ENCODE measurements at regions not wholly inside any gene's neighbourhood (a gene's known extent, or its start where the extent isn't known, plus 50 kb on each side); places are given as distances from the start of the nearest gene placed in this dataset.
A peak's percentile ranks its signal among the peaks of the same experiment; 100 is the strongest.

DNA sequence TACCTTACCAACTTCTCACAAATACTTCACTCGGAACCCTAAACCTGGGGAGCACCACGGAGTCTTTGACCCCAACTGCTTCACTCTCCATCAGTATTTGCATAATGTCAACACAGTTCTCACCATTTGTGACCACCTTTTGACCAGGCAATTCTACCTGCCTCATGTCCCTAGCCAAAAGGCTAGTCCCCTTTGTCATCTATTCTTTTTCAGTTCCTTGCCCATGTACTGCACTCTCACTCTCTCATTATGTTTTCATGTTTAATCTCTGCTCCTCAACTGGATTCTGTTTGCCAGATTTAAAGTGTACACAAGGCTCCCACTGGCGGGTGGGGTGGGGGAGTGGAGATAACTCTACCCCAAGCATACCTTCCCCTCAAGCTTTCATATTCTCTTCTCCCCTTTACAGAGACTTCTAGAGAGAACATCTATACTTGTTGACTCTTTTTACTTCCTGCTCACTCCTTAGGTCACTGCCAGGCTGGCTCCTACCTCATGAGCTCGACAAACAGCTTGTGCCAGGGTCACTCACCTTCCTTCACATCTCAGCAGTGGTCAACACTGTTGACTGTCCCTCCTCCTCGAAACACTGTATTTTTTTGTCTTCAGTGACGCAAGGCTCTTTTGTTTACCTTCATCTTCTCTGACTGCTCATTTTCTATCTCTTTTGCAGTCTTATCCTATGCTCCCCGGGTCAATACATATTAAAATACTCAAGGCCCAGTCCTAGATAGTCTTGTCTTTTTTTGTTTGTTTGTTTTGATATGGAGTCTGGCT is 88.7 kb upstream of the MAP4K3 start (continued):
- TF ChIP-seq ZNF605 (CRISPR knock-in tag; IDR thresholded peaks at IDR 0.05) (no peak), ZNF235 (CRISPR knock-in tag; IDR thresholded peaks at IDR 0.05; ENCODE audit: borderline replicate concordance) (no peak), TRIM24 (CRISPR knock-in tag; IDR thresholded peaks at IDR 0.05) (0 out of 2 replicates have a peak, but pooled peaks have one; percentile 17), ZNF230 (CRISPR knock-in tag; IDR thresholded peaks at IDR 0.05) (no peak), NR2F1 (CRISPR knock-in tag; IDR thresholded peaks at IDR 0.05) (peak in 1 of 2 experiments; percentile 34; a peak in 1 of 4 replicates), PCBP1 (IDR thresholded peaks at IDR 0.05; ENCODE audit: borderline replicate concordance, low read depth, low read length) (no peak), ZSCAN9 (CRISPR knock-in tag; IDR thresholded peaks at IDR 0.05; ENCODE audit: borderline replicate concordance) (peak; percentile 55; the same call in 1 of the 2 replicates), CREB1 (IDR thresholded peaks at IDR 0.05) (no peak), CREB1 (CRISPR knock-in tag; IDR thresholded peaks at IDR 0.05) (peak; percentile 77), SETDB1 (CRISPR knock-in tag; IDR thresholded peaks at IDR 0.05; ENCODE audit: borderline replicate concordance) (no peak), MLXIP (CRISPR knock-in tag; IDR thresholded peaks at IDR 0.05; ENCODE audit: borderline replicate concordance) (no peak), ZNF629 (CRISPR knock-in tag; conservative IDR thresholded peaks at IDR 0.05) (no peak), ZSCAN20 (CRISPR knock-in tag; IDR thresholded peaks at IDR 0.05; ENCODE audit: borderline replicate concordance) (no peak), KDM1A (CRISPR knock-in tag; IDR thresholded peaks at IDR 0.05) (peak; percentile 34; the same call in 1 of the 2 replicates), RFXANK (CRISPR knock-in tag; IDR thresholded peaks at IDR 0.05) (no peak), ZNF350 (CRISPR knock-in tag; IDR thresholded peaks at IDR 0.05; ENCODE audit: borderline replicate concordance, low read depth) (peak; percentile 28; the same call in 1 of the 2 replicates), EP300 (IDR thresholded peaks at IDR 0.05; ENCODE audit: low read depth in 2 of 2, low read length in 2 of 2) (peak in 1 of 2 experiments; percentile 72; a peak in 1 of 4 replicates), EP300 (CRISPR knock-in tag; IDR thresholded peaks at IDR 0.05; ENCODE audit: borderline replicate concordance) (no peak; the same call in 1 of the 2 replicates)
- TF ChIP-seq, protein P1, sequence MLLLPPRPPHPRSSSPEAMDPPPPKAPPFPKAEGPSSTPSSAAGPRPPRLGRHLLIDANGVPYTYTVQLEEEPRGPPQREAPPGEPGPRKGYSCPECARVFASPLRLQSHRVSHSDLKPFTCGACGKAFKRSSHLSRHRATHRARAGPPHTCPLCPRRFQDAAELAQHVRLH (CRISPR knock-in tag; IDR thresholded peaks at IDR 0.05; ENCODE audit: borderline replicate concordance, low read depth) = peak; percentile 51; the same call in 1 of the 2 replicates
- TF ChIP-seq, protein P2, sequence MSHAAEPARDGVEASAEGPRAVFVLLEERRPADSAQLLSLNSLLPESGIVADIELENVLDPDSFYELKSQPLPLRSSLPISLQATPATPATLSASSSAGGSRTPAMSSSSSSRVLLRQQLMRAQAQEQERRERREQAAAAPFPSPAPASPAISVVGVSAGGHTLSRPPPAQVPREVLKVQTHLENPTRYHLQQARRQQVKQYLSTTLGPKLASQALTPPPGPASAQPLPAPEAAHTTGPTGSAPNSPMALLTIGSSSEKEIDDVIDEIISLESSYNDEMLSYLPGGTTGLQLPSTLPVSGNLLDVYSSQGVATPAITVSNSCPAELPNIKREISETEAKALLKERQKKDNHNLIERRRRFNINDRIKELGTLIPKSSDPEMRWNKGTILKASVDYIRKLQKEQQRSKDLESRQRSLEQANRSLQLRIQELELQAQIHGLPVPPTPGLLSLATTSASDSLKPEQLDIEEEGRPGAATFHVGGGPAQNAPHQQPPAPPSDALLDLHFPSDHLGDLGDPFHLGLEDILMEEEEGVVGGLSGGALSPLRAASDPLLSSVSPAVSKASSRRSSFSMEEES (CRISPR knock-in tag; IDR thresholded peaks at IDR 0.05) = 0 out of 2 replicates have a peak, but pooled peaks have one; percentile 26
- TF ChIP-seq, protein P3, sequence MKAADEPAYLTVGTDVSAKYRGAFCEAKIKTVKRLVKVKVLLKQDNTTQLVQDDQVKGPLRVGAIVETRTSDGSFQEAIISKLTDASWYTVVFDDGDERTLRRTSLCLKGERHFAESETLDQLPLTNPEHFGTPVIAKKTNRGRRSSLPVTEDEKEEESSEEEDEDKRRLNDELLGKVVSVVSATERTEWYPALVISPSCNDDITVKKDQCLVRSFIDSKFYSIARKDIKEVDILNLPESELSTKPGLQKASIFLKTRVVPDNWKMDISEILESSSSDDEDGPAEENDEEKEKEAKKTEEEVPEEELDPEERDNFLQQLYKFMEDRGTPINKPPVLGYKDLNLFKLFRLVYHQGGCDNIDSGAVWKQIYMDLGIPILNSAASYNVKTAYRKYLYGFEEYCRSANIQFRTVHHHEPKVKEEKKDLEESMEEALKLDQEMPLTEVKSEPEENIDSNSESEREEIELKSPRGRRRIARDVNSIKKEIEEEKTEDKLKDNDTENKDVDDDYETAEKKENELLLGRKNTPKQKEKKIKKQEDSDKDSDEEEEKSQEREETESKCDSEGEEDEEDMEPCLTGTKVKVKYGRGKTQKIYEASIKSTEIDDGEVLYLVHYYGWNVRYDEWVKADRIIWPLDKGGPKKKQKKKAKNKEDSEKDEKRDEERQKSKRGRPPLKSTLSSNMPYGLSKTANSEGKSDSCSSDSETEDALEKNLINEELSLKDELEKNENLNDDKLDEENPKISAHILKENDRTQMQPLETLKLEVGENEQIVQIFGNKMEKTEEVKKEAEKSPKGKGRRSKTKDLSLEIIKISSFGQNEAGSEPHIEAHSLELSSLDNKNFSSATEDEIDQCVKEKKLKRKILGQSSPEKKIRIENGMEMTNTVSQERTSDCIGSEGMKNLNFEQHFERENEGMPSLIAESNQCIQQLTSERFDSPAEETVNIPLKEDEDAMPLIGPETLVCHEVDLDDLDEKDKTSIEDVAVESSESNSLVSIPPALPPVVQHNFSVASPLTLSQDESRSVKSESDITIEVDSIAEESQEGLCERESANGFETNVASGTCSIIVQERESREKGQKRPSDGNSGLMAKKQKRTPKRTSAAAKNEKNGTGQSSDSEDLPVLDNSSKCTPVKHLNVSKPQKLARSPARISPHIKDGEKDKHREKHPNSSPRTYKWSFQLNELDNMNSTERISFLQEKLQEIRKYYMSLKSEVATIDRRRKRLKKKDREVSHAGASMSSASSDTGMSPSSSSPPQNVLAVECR (CRISPR knock-in tag; IDR thresholded peaks at IDR 0.05; ENCODE audit: borderline replicate concordance) = no peak; the same call in 1 of the 2 replicates
